ENCODE measurements at regions not wholly inside any gene's neighbourhood (a gene's known extent, or its start where the extent isn't known, plus 50 kb on each side); places are given as distances from the start of the nearest gene placed in this dataset.

- DNase-seq (ENCODE audit: low read depth in 1 of 2, low spot score in 1 of 2): no peak
Measured at GRCh38 chr9:79360387-79361347, 211.1 kb upstream of the TLE4 start.

GRCh38 chr9:79362100-79363081 is 209.4 kb upstream of the TLE4 start:
- no peak for DNase-seq (ENCODE audit: low read depth in 1 of 2, low spot score in 1 of 2)

DNA sequence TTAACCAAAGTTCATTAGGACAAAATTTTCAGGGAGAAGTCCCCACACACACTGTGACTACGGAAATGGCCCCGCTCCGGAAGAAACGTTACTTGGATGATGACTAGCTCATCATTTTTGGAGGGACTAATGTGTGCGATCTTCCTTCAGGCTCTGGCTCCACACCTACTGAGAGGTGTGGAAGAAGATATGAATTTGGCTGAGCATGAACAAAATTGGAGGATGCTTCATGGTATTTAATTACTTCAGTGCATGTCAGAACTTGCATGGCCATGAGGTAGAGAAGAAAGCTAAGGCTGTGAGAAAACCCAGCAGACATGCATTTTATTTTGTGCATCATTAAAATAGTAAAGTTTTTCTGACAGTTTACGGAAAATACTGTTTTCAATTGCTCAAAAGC is 202.1 kb upstream of the TLE4 start:
- DNase-seq (ENCODE audit: low read depth in 1 of 2, low spot score in 1 of 2): no peak

DNA sequence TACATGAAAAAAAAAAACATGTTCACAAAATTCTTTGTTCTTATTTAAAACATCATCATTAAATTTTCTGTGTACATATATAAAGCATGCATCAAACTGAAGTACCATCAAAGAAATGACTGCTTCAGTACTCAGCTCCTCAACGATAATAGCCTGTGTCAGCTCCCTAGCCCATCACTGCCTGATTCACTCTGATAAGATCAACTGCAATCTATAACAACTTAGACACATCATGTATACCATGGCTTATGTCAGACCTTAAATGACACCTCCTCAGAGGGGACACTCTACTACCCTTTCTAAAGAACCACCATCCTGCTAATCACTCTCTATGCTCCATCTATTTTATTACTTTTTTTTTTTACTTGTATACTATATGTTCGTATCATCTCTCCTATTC is 200.5 kb upstream of the TLE4 start:
- DNase-seq (ENCODE audit: low read depth in 1 of 2, low spot score in 1 of 2): no peak

GRCh38 chr9:79371948-79372555 is 199.7 kb upstream of the TLE4 start:
- no peak for DNase-seq (ENCODE audit: low read depth in 1 of 2, low spot score in 1 of 2)

DNA sequence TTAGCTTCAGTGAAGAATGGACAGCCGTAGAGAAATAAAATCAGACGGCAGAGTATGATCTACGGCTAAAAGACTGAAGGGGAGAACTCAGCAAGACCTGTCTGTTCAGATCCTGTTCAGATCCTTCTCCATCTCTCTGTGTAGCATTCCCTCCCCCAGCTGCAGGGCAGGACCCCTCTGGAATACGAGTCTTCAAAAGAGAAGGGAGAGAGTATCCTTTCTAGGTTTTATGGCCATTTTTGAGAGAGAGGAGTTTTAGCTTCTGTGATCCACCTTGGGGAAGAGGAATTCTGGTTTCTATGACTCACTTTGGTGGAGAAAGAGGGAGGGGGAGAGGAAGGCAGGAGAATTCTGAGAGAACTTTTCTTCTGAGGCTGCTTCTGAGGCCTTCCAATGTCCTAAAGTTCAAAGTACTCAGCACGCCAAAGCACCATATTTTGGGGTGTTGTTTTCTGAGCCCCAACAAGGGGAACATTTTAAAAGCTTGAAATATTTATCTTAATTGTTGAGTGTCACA is 194.4 kb upstream of the TLE4 start:
- no peak for DNase-seq (ENCODE audit: low read depth in 1 of 2, low spot score in 1 of 2)

DNA sequence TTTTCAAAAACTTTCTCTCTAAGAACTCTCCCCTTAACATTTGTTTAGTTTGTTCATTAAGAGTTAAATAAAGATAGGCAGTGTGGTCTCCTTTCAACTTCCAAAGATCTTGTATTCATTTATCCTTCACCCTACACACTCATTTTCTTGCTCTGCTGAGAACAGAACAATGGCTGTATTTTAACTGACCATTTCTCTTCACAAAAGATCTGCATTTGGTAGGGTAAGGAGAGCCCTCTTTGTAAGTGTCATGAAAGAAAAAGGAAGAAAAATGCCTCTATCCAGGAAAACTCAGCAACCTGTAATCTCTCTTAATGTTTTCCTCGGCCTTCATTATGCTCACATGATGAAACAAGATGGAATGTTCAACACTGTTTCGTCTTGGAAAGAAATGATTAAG is 193.7 kb upstream of the TLE4 start:
- DNase-seq (ENCODE audit: low read depth in 1 of 2, low spot score in 1 of 2): no peak

- DNase-seq (ENCODE audit: low read depth in 1 of 2, low spot score in 1 of 2): no peak
Measured at GRCh38 chr9:79382044-79382443, 189.7 kb upstream of the TLE4 start.

- DNase-seq (ENCODE audit: low read depth in 1 of 2, low spot score in 1 of 2): no peak
Measured at GRCh38 chr9:79382458-79382857, 189.3 kb upstream of the TLE4 start.

GRCh38 chr9:79383096-79383495 is 188.7 kb upstream of the TLE4 start:
- DNase-seq (ENCODE audit: low read depth in 1 of 2, low spot score in 1 of 2): no peak

- DNase-seq (ENCODE audit: low read depth in 1 of 2, low spot score in 1 of 2): no peak
Measured at GRCh38 chr9:79384091-79384490, 187.7 kb upstream of the TLE4 start.

GRCh38 chr9:79384501-79384900 is 187.3 kb upstream of the TLE4 start:
- no peak for DNase-seq (ENCODE audit: low read depth in 1 of 2, low spot score in 1 of 2)

DNA sequence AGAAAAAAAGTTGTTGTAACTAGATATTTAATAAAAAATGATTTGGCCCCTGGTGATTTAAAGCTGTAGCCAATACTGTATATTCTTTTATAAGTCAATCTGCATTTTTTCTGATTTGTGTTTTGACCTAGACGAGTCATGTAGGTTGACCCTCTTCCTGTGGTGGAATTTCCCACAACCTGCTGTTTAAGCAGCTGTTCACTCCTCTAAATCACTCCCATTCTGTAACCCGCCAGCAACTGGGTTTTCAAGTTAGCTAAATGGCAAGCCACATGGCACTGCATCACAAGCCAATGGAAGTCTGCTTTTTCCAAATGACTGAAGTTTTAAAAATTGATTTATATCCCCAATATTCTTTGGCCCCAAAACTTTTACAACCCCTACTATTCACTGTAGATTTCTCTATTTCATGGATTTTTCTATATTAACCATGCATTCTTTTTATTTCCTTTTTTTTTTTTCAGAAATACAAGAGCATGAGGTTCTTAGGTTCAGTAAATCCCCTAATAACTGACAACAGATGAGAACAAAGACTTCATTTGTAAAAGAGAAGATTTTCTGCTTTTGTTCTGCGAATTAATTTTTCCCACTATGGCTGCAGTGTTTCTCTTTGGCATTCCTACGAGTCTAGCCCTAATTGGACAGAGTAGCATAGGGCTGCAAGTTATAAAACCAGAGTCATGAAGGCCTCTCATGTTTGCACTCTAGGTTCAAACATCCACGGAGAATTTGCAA is 184.5 kb upstream of the TLE4 start:
- DNase-seq (ENCODE audit: low read depth in 1 of 2, low spot score in 1 of 2): no peak

- DNase-seq (ENCODE audit: low read depth in 1 of 2, low spot score in 1 of 2): no peak
Measured at GRCh38 chr9:79390077-79390698, 181.6 kb upstream of the TLE4 start.

DNA sequence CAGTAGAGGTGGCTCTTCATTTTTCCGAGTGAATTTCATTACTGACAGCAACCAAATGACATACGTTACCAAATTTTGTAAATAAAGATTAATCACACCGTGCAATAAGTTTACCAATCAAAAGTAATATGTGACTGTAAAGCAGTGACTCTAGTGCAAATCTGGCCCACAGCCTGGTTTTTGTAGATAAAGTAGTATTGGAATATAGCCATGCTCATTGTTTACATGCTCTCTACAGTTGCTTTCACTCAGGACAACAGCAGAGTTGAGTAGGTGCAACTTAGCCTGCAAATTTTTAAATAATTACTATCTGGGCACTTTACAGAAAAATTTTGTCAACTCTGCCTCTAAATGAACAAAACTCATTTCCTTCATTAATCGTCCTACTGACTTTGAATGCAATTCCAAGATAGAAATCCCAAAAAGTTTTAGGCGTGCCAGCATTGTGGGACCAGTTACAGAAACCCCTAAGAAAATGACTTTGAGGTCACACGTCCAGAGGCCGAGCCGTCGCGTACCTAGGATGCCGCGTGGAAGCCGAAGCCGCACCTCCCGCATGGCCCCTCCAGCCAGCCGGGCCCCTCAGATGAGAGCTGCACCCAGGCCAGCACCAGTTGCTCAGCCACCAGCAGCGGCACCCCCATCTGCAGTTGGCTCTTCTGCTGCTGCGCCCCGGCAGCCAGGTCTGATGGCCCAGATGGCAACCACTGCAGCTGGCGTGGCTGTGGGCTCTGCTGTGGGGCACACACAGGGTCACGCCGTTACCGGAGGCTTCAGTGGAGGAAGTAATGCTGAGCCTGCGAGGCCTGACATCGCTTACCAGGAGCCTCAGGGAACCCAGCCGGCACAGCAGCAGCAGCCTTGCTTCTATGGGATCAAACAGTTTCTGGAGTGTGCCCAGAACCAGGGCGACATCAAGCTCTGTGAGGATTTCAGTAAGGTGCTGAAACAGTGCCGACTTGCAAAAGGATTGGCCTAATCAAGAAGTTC is 180.7 kb upstream of the TLE4 start:
- no peak for DNase-seq (ENCODE audit: low read depth in 1 of 2, low spot score in 1 of 2)

GRCh38 chr9:79395228-79395627 is 176.5 kb upstream of the TLE4 start:
- no peak for DNase-seq (ENCODE audit: low read depth in 1 of 2, low spot score in 1 of 2)

- no peak for DNase-seq (ENCODE audit: low read depth in 1 of 2, low spot score in 1 of 2)
Measured at GRCh38 chr9:79395755-79396154, 176.0 kb upstream of the TLE4 start.

- no peak for DNase-seq (ENCODE audit: low read depth in 1 of 2, low spot score in 1 of 2)
Measured at GRCh38 chr9:79396168-79396567, 175.6 kb upstream of the TLE4 start.

GRCh38 chr9:79403495-79403894 is 168.3 kb upstream of the TLE4 start:
- no peak for DNase-seq (ENCODE audit: low read depth in 1 of 2, low spot score in 1 of 2)

Data from activated CD4-positive, alpha-beta T cell treated with anti-CD3 and anti-CD28 coated beads, Interleukin-2, amount 50 U/mL, for 24 hours (primary cell).